ENCODE measurements at regions not wholly inside any gene's neighbourhood (a gene's known extent, or its start where the extent isn't known, plus 50 kb on each side); places are given as distances from the start of the nearest gene placed in this dataset.

GRCh38 chr16:80459966-80460365, 80.8 kb upstream of the DYNLRB2 start:
- TF ChIP-seq CTCF (IDR thresholded peaks at IDR 0.05; ENCODE audit: extremely low read depth in 1 of 2, insufficient read depth in 1 of 2, low read depth in 1 of 2, low read length in 2 of 2), result no peak
- no peak for TF ChIP-seq POLR2AphosphoS5 (IDR thresholded peaks at IDR 0.05; ENCODE audit: insufficient read depth, low read depth, low read length)

Data from endothelial cell of umbilical vein (primary cell).